ENCODE measurements at regions not wholly inside any gene's neighbourhood (a gene's known extent, or its start where the extent isn't known, plus 50 kb on each side); places are given as distances from the start of the nearest gene placed in this dataset.

- no peaks in the 10 kb centered on the region for H3K9me3 Mint-ChIP-seq
- no peak for TF ChIP-seq CTCF (IDR thresholded peaks at IDR 0.05)
- DNase-seq: no peak
- H3K4me3 Mint-ChIP-seq: no peak overlapping the region
- no peaks in the 10 kb centered on the region for H3K27me3 Mint-ChIP-seq (ENCODE audit: low read depth, poor library complexity)
- H3K27ac Mint-ChIP-seq: no peak overlapping the region
- H3K36me3 Mint-ChIP-seq (ENCODE audit: low read depth): no peaks in the 10 kb centered on the region
- no peaks in the 10 kb centered on the region for H3K4me1 Mint-ChIP-seq
Measured at GRCh38 chr14:27389402-27389801, 791.6 kb upstream of the NOVA1 start.

- Mint-ChIP-seq H3K27ac (no peak overlapping the region), H3K27me3 (ENCODE audit: low read depth, poor library complexity) (no peaks in the 10 kb centered on the region), H3K9me3 (no peaks in the 10 kb centered on the region), H3K36me3 (ENCODE audit: low read depth) (no peaks in the 10 kb centered on the region), H3K4me3 (no peak overlapping the region), H3K4me1 (no peaks in the 10 kb centered on the region)
- DNase-seq: no peak
- TF ChIP-seq CTCF (IDR thresholded peaks at IDR 0.05): no peak
Measured at GRCh38 chr14:27390155-27390554, 792.3 kb upstream of the NOVA1 start.

GRCh38 chr14:27391331-27391730, 793.5 kb upstream of the NOVA1 start:
- no peaks in the 10 kb centered on the region for H3K9me3 Mint-ChIP-seq
- H3K27me3 Mint-ChIP-seq (ENCODE audit: low read depth, poor library complexity): no peaks in the 10 kb centered on the region
- no peak overlapping the region for H3K27ac Mint-ChIP-seq
- H3K4me1 Mint-ChIP-seq: no peaks in the 10 kb centered on the region
- H3K36me3 Mint-ChIP-seq (ENCODE audit: low read depth): no peaks in the 10 kb centered on the region
- no peak for TF ChIP-seq CTCF (IDR thresholded peaks at IDR 0.05)
- no peak for DNase-seq
- H3K4me3 Mint-ChIP-seq: no peak overlapping the region

GRCh38 chr14:27392153-27392552, 794.3 kb upstream of the NOVA1 start:
- H3K27me3 Mint-ChIP-seq (ENCODE audit: low read depth, poor library complexity): no peaks in the 10 kb centered on the region
- H3K9me3 Mint-ChIP-seq: no peaks in the 10 kb centered on the region
- no peaks in the 10 kb centered on the region for H3K36me3 Mint-ChIP-seq (ENCODE audit: low read depth)
- TF ChIP-seq CTCF (IDR thresholded peaks at IDR 0.05): no peak
- H3K27ac Mint-ChIP-seq: no peak overlapping the region
- no peak for DNase-seq
- H3K4me3 Mint-ChIP-seq: no peak overlapping the region
- no peaks in the 10 kb centered on the region for H3K4me1 Mint-ChIP-seq

- no peak overlapping the region for H3K27ac Mint-ChIP-seq
- peaks cover 4% of the 10 kb centered on the region for H3K27me3 Mint-ChIP-seq (ENCODE audit: low read depth, poor library complexity)
- no peaks in the 10 kb centered on the region for H3K4me1 Mint-ChIP-seq
- no peak for TF ChIP-seq CTCF (IDR thresholded peaks at IDR 0.05)
- no peaks in the 10 kb centered on the region for H3K36me3 Mint-ChIP-seq (ENCODE audit: low read depth)
- DNase-seq: no peak
- H3K4me3 Mint-ChIP-seq: no peak overlapping the region
- no peaks in the 10 kb centered on the region for H3K9me3 Mint-ChIP-seq
Measured at GRCh38 chr14:27409944-27410343, 812.1 kb upstream of the NOVA1 start.

GRCh38 chr14:27410981-27411380, 813.1 kb upstream of the NOVA1 start:
- H3K27me3 Mint-ChIP-seq (ENCODE audit: low read depth, poor library complexity): peaks cover 4% of the 10 kb centered on the region
- no peak for TF ChIP-seq CTCF (IDR thresholded peaks at IDR 0.05)
- no peaks in the 10 kb centered on the region for H3K36me3 Mint-ChIP-seq (ENCODE audit: low read depth)

More at GRCh38 chr14:27410981-27411380, 813.1 kb upstream of the NOVA1 start:
- H3K4me1 Mint-ChIP-seq: no peaks in the 10 kb centered on the region
- H3K27ac Mint-ChIP-seq: no peak overlapping the region
- no peak overlapping the region for H3K4me3 Mint-ChIP-seq
- H3K9me3 Mint-ChIP-seq: no peaks in the 10 kb centered on the region
- DNase-seq: no peak

Measured in nephron progenitor cell (in vitro differentiated cells).